ENCODE measurements at regions not wholly inside any gene's neighbourhood (a gene's known extent, or its start where the extent isn't known, plus 50 kb on each side); places are given as distances from the start of the nearest gene placed in this dataset.

- DNase-seq (ENCODE audit: low read depth), result no peak
- no peak overlapping the region for H3K4me3 ChIP-seq (ENCODE audit: low read depth, low read length)
- TF ChIP-seq CTCF (conservative IDR thresholded peaks at IDR 0.05; ENCODE audit: low read depth, low read length), result no peak
Observed at GRCh38 chr10:121232494-121232893, 365.8 kb downstream of the FGFR2 start.

- TF ChIP-seq CTCF (conservative IDR thresholded peaks at IDR 0.05; ENCODE audit: low read depth, low read length), result no peak
- no peak for DNase-seq (ENCODE audit: low read depth)
- H3K4me3 ChIP-seq (ENCODE audit: low read depth, low read length), result no peak overlapping the region
Observed at GRCh38 chr10:121235692-121236091, 362.6 kb downstream of the FGFR2 start.

GRCh38 chr10:121236621-121237020, 361.6 kb downstream of the FGFR2 start:
- TF ChIP-seq CTCF (conservative IDR thresholded peaks at IDR 0.05; ENCODE audit: low read depth, low read length), result no peak
- DNase-seq (ENCODE audit: low read depth), result no peak
- H3K4me3 ChIP-seq (ENCODE audit: low read depth, low read length), result no peak overlapping the region

GRCh38 chr10:121237718-121238117, 360.5 kb downstream of the FGFR2 start:
- no peak for TF ChIP-seq CTCF (conservative IDR thresholded peaks at IDR 0.05; ENCODE audit: low read depth, low read length)
- no peak overlapping the region for H3K4me3 ChIP-seq (ENCODE audit: low read depth, low read length)
- DNase-seq (ENCODE audit: low read depth), result no peak

- TF ChIP-seq CTCF (conservative IDR thresholded peaks at IDR 0.05; ENCODE audit: low read depth, low read length), result no peak
- H3K4me3 ChIP-seq (ENCODE audit: low read depth, low read length), result no peak overlapping the region
- no peak for DNase-seq (ENCODE audit: low read depth)
Observed at GRCh38 chr10:121240011-121240410, 358.2 kb downstream of the FGFR2 start.

GRCh38 chr10:121240556-121240955, 357.7 kb downstream of the FGFR2 start:
- DNase-seq (ENCODE audit: low read depth), result no peak
- no peak for TF ChIP-seq CTCF (conservative IDR thresholded peaks at IDR 0.05; ENCODE audit: low read depth, low read length)
- no peak overlapping the region for H3K4me3 ChIP-seq (ENCODE audit: low read depth, low read length)

- no peak for TF ChIP-seq CTCF (conservative IDR thresholded peaks at IDR 0.05; ENCODE audit: low read depth, low read length)
- H3K4me3 ChIP-seq (ENCODE audit: low read depth, low read length), result no peak overlapping the region
- no peak for DNase-seq (ENCODE audit: low read depth)
Observed at GRCh38 chr10:121241337-121241736, 356.9 kb downstream of the FGFR2 start.

Measured in choroid plexus epithelial cell (primary cell).